NCI-H187 (cell line): ENCODE measurements at regions not wholly inside any gene's neighbourhood (a gene's known extent, or its start where the extent isn't known, plus 50 kb on each side); places are given as distances from the start of the nearest gene placed in this dataset.
"Not testable (repeated sequence)": the region's sequence is repeated elsewhere in the genome, so short reads cannot be mapped to it uniquely, and the experiment has no call there.

Source experiments
- DNase-seq, 2 experiments: peaks; one replicate each; lab custom pipeline; 2025; lab: John Stamatoyannopoulos, UW

DNA sequence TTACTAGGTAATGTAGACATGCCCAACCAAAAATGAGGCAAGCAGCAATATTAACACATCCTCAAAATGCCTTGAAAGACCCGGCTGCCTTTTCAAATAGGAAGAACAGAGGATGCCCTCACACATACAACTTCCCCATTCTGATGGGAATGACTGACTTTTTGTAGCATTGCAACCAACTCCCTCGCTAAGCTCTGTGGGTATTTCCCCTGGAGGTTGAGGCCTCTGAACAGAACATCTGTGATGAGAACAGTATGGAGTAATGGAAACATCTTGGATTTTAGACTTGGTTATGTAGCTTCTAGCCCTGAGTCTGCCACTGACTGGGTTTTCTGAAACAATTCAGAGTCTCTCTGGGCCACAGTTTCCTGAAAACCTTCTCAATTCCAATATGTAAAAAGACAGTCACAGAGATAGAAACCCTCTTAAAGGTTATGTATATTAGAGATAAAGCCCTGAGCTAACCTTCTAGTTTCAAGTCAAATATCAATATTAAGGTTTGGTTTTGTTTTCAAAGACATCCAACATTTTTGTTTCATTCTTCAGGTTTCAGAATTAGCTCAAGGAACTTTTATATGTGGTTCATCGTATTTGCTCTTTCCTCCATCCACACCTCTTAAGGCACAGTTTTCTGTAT is 311.5 kb downstream of the SETD4 start:
- no peak for DNase-seq

DNA sequence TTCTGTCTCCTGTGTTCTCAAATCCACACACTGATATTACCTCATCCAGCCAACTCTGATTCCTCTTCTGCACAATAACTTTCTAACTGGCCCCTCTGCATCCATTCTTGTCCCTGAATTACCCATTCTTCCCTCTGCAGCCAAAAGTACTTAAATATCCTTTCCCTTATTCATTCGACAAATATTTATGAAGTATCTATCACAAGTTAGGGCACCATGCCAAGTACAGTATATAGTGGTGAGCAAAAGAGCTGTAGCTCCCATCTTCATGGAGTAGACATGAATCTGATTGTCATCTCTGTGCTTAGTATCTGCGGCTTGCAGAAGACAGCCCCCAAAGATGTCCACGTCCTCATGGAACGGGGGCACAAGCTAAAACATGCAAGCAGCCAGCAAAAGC is 316.8 kb downstream of the SETD4 start:
- DNase-seq = no peak

DNA sequence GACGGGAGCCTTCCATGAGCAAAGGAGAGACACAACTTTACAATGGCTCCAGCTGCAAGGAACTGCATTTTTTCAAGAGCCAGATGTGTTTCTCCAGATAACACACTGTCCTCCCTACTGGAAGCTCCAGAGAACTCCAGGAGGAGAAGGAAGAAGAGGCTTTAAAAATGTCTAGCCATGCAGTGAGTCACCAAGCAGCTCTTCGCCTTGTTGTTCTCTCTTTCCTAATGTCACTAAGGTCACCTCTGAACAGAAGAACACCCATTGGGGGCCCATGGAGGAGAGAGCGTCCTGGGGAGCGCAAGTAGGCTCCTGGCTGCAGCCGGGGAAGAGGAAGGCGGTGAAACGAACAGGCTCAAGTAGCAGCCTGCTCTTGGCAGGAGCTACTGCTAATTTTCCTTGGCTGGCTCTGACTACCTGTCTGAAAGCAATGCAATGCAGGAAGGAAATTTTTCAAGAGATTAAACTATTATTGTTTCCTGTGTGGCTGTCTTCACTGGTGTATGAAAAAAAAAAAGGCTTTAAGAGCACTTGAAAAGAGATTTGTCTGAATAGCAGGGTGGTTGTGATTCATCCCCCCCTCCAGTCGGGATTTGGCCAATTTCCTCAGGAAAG is 321.9 kb downstream of the SETD4 start:
- peak in 1 of 2 experiments; percentile 75 for DNase-seq

DNA sequence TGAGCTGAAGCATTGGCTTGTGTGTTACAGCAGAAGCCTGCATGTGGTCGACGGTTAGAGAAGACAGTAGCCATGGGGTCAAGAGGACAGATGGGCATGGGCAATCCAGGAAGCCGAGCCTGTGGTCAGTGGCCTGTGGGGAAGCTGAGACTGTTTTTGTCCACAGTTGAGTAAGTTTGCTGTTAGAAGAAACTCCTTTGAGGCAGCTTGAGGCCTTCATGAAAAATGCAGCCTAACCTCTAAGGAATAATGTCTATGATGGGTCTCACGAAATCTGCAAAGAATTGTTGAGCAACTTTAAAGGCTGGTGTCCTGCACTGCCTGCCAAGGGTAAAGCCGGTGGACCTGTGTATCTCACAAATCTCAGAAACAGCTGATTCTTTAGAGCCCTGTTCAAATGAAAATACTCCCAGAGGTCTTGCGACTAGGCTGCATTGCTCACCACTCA is 322.4 kb downstream of the SETD4 start:
- DNase-seq = no peak

DNA sequence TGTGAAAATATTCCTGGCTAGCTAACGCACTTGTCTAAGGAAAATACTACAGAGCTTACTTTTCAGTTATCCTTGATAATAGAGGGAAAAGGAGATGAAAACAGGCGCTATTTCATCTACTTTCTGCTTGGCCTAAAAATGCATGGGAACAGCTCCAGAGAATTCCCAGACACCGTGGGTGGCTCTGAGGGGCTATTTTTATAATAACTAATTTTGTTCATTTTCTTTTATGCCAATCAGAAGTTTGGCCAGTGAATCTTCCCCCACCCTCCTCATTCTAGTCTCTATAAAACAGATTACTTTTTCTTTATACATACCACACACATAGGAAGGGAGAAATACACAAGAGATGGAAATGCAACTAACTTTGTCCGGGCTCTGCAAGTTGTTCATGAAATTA is 322.9 kb downstream of the SETD4 start:
- DNase-seq = no peak

DNA sequence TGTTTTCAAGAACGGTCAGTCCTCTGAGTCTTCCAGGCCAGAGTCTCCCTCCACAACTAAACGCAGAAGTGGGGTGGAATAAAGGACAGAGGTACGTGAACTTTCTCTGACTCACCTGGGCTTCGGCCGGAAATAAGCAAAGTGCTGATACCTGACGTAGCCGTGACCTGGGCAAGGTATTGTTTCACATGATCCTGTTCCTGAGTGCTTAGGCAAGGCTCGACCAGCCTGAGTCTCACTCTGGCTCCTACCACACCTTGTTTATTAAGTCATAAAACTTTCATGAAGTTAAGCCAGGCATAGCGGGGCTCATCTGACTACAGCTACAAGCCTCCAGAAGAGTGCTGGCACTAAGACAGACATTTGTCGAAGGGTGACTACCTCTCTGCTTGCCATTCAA is 327.5 kb downstream of the SETD4 start:
- no peak for DNase-seq

DNA sequence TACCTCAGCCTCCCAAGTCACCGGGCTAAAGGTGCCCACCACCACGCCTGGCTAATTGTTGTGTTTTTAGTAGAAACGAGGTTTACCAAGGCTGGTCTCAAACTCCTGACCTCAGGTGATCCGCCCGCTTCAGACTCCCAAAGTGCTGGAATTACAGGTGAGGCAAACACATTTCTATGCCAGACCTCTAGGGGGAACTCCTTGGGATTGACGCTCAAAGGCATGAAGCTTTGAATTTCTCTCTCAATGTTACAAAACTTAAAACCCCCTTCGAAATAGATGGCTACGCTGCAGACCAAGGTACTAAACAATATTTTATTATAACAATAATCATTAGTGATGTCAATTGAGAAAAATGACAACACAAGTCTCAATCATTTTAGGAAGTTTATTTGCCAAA is 330.0 kb downstream of the SETD4 start:
- no peak for DNase-seq

DNA sequence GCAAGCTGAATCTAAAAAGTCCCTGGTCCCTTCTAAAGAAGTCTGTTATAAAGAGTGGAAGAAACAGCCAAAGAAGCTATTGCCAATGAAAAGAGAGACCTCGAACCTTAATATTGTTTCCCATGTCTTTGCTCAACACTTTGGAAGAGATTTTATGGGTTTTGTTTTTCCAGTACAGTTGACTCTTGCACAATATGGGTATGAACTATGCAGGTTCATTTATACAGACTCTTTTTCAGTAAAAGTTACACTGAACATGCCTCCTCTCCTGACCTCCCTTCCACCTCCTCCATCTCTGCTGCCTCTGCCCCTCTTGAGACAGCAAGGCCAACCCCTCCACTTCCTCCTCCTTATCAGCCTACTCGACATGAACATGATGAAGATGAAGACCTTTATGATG is 332.5 kb downstream of the SETD4 start:
- no peak for DNase-seq

DNA sequence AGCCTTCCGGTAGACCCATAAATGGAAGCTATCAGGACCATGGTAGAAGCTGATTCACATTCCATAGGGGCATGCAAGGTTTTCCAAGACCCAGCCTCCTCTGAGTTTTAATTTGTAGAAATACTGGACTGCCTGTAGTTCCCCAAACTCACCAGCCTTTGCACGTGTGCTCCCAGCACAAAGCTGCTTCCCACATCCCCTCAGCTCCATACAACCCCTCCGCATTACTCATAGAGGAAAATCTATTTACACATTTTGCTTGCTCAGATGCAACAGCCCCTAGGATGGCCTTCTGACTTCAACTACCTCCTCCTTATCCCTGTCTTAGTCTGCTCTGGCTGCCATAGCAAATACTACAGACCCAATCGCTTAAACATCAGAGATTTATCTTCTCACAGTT is 336.2 kb downstream of the SETD4 start:
- DNase-seq = no peak

DNA sequence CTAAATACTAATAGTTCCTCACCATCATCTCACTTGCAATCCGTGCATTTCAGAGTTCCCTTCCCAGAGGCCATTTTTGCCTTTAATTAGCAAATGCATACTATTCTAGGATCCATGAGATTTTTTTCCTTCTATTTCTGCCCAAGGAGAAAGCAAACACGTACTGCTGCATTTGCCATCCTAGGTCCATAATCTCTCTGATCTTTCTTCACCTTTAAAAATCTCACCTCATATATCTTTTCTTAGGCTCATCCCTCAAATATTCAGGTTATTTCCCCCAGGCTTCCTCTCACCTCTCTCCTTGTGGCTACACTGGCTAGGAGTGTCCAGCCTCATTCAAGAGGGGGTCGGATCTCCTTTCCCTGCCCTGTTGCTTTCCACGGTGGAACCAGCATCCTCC is 338.6 kb downstream of the SETD4 start:
- DNase-seq = no peak

DNA sequence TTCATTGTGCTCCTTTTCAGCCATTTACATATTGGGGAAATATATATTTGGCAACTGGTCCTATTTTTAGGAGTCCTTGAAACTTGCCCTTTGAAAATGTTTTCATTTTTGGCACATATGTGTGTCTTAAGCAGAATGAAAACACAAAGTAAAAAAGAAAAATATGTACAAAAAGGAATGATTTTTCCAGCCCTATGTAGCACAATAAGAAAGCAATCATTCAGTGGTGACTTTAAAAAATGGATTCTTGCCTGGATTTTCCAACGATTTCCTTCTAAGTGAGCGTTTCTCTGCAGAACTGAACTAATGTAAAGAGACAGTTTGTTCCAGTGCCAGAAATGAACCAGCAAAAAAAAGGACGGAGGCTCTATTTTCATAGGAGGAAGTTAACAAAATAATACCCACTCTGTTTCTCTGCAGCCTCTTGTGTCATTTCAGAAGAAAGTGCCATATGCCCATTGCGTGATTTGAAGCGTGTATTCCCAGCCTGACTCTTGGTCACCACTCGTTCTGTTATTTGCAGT is 340.1 kb downstream of the SETD4 start:
- DNase-seq = no peak

DNA sequence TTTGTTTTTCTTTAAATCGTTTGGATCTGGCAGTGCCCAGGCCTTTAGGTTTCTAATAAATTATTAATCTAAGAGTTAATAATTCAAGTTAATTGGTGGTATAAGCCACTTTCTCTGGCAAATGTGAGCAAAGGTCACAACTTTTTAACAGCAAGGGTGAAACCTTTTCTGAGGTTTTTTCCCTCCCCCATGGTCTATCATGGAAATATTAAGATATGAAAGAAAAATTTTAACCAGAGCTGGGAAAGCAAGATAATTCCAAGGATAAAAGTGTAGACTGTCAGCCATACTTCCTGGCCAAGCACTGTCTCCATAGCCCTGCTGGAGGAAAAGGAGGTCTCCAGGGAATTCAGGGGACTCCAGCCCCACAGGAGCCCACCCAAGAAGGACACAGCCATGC is 341.2 kb downstream of the SETD4 start:
- DNase-seq = no peak

DNA sequence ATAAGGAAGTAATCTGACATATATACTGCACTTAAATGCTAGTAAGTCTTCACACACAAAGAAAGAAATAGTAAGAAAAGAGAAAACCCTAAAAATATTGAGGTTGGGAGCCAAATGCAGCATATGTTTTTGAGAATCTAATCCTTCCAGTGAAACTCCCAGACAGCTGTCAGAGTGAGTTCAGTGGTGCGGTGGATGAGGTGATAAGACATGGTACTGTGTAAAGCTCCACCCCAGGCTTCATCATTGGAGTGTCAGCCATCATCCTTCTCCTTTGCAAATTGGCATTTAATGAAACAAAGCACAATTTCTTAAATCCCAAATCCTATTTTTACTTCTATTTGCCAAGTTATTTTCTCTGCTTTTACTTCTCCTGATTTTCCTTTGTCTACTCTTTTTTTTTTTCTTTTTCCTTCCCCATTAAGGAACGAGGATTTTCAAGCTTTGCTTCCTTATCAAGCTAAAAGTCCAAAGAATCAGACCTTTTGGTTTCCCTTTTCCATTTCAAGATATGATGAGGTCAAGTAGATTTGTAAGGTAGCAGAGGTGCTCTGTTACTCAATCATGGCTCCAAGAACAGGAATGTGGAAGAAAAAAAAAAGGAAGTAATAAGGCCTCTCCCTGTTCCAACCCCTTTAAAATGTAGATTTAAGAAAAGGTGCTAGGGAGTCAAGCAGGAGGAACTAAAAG is 343.3 kb downstream of the SETD4 start:
- no peak for DNase-seq

DNA sequence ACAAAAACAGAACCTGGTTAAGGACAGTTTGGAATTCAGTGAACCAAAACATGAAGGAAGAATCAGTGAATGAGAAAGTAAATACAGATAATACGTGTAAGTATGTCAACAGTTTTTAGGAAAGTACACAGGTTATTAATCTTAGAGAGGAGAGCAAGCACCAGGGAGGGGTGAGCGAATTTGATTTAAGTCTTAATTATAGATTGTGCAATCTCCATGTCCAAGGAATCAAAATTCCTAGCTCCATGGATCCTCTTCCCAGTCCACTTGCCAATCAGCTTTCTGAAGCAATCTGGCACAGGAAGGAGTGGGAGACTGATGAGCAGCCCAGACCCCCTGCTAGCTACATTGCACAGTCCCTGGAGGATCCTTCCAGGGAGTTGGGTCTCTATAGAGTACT is 346.4 kb downstream of the SETD4 start:
- DNase-seq = no peak

DNA sequence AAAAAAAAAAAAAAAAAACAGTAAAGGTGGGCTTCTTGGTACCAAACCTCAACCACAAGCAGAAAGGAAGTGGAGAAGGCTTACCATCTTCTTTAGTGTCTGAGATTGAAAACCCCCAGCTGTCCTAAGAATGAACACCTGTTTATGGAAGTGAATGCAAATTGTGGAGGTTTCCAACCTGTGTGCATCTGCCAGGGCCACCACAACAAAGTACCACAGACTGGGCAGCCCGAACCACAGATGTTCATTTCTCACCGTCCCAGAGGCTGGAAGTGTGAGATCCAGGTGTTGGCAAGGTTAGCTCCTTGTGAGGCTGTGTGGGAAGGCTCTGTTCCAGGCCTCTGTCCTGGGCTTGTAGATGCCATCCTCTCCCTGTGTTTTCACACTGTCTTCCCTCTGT is 348.7 kb downstream of the SETD4 start:
- DNase-seq = no peak

DNA sequence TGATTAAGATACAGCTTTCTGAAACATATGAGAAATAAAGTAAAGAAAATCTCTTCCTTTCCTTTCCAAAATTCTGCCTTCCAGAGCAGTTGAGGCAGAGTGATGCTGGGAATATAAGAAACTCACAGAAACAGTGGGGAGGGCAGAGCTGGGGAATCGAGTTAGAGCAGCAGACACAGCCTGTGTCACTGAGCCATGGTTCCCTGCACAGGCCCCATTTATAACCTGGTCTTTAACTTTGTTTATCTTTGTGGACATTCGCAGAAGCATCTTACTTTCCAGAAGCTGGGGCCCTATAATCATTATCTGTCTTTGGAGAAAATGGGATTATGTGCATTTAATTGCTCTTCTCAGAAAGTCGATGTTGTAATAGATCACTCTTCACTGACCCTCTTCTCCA is 349.1 kb downstream of the SETD4 start:
- DNase-seq = no peak

DNA sequence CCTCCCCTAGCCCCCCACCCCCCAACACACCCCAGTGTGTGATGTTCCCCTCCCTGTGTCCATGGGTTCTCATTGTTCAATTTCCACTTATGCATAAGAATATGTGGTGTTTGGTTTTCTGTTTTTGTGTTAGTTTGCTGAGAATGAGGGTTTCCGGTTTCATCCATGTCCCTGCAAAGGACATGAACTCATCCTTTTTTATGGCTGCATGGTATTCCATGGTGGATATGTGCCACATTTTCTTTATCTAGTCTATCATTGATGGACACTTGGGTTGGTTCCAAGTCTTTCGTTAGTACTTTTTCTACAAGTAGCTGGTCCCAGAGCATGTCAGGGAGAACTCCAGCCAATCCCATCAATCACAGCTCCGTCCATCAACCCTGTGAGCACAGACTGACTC is 350.3 kb downstream of the SETD4 start:
- not testable (repeated sequence) for DNase-seq

DNA sequence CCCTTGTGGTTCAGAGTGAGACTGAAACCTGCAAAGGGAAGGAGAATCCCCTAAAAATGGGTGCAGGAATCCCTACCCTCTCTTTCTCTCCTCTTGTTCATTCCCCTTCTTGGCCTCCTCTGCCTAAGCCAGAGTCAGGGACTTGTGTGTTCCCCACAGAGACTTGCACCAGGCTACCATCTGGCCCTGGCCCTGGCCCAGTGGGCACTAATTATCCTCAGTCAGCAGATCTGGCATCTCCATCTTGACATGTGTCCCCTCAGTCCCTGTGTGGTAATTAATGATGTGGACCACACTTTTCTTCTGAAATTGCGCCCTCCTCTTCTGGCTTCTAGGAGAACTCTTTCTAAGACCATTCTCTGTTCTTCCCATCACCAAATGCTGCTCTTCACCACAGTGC is 354.4 kb downstream of the SETD4 start:
- DNase-seq = no peak

DNA sequence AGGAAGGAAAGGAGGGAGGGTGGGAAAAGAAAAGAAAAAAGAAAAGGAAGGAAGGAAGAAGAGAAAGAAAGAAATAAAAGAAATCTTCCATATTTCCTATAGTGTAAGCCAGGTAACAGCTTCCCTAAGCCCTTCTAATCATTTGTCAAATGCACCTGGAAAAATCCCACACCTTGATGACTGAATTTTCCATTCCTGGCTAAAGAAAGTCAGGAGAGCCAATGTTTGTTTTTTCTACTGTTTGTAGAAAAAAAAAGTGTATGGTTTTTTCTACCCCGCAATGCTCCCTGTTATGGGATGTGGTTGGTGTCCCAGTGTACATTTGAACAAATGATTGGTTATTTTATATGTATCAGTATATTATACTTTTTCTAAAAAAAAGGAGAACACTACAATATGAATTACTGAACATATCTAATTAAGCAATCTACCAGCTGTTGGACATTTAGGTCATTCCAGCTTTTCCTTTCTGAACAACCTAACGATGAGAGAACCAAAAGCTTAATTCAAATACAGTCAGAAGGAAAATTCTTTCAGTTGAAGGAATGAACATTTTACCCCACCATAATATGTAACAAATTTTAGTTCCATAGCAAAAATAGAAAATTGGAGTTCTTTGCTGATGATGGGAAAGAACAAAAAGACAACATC is 355.0 kb downstream of the SETD4 start:
- no peak for DNase-seq

DNA sequence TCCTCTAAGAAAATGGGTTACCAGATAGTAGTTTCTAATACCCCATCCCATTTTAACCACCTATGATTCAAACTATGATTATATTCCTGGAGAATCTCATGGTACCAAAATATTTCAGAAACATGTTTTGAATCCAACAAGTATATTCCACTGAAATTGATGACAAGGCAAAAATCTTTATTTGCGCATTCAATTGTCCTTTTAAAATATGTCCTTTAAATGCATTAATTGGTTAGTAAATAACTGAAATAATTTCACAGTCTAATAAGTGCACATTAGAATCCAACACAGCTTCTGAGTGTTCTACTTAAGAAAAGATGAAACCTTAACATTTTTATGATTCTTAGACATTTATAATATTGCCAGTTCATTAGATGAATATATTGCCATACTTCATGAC is 356.6 kb downstream of the SETD4 start:
- DNase-seq = no peak

DNA sequence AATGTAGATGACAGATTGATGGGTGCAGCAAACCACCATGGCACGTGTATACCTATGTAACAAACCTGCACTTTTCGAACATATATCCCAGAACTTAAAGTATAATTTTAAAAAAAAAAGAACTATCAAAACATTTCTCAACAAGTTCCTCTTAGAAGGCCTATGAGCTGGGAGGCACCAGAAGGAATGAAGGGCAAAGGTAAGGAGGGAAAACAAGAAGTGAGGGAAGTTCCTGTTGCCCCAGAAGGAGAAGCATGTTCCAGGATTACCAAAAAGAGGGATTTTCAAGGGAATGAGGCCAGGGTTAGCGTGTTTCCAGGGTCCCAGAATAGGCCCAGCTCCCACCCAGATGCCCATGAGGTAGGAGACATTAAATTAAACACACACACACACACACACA is 361.0 kb downstream of the SETD4 start:
- no peak for DNase-seq

DNA sequence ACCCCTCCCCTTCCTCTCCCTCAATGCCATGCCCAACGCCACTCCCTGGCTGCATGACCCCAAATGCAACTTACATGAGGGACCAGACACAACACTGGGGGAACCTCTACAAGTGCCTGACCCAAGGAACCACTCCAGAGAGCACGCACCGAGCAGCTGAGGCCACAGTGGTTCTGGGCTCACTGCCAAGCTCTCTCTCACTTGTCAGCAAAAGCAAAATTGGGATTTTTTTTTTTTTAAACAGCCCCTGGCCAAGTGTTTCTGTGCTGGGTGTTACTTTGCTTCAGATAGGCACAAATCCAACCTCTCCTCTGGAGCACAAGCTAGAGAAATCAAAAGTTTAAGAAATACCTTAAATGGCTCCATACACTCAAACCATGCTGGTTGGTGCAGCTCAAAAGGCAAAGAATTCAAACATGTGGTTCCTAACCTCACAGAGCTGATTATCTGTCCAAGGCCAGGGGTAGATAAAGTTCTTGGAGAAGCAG is 363.0 kb downstream of the SETD4 start:
- DNase-seq = peak; percentile 34 to 78

DNA sequence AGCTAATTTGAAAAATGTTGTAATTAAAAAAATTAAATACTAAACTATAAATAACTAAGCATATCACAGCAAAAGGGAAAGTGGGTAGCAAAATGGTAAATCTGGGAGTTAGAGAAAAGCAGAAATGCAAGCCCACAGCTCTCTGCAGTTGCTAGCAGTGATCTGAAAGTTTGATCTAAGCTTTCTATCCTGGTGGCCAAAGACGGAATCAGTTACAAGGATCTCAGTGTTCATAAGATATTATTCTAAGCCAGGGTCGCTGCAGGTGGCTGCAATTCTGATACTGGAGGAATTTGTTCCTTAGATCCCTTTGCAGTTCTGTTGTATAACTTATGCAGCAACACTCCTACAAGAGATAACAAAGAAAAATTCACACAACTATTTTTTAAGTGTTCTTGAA is 363.7 kb downstream of the SETD4 start:
- no peak for DNase-seq
